CD4-positive, alpha-beta T cell treated with Interleukin-6 for 4 hours (primary cell): ENCODE measurements at regions not wholly inside any gene's neighbourhood (a gene's known extent, or its start where the extent isn't known, plus 50 kb on each side); places are given as distances from the start of the nearest gene placed in this dataset.

Source experiments
- DNase-seq: peaks from one replicate; pipeline ENCODE4 v3.0.0-alpha.2; 2020; ENCODE audit warnings: mixed read lengths

- no peak for DNase-seq
These were observed 88.0 kb downstream of the XCL2 start for GRCh38 chr1:168455764-168456163.

- no peak for DNase-seq
These were observed 89.5 kb downstream of the XCL2 start for GRCh38 chr1:168454211-168454815.

DNA sequence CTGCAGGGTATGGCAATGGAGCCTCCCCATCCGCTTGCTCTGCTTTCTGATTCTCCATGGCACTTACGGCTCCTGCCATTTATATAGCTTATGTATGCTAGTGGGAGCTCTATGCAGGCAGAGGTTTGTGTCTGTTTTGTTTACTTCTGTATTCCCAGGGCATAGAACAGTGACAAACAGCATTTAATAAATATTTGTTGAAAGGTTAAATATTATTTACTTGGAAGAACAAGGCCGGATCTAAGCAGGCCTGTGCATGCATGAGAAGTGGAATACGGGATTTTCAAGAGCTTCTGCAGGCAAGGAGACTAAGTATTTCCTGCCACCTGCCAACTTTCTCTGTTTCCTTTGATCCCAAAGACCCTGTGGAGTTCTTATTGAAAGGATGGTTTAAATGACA is 90.7 kb downstream of the XCL2 start:
- no peak for DNase-seq

- DNase-seq = no peak
These were observed 91.5 kb downstream of the XCL2 start for GRCh38 chr1:168452329-168452728.

GRCh38 chr1:168447871-168448270 is 95.9 kb downstream of the XCL2 start:
- no peak for DNase-seq

- no peak for DNase-seq
These were observed 97.7 kb downstream of the XCL2 start for GRCh38 chr1:168446081-168446480.

- DNase-seq = peak; percentile 44
These were observed 99.9 kb downstream of the XCL2 start for GRCh38 chr1:168443899-168444298.

DNA sequence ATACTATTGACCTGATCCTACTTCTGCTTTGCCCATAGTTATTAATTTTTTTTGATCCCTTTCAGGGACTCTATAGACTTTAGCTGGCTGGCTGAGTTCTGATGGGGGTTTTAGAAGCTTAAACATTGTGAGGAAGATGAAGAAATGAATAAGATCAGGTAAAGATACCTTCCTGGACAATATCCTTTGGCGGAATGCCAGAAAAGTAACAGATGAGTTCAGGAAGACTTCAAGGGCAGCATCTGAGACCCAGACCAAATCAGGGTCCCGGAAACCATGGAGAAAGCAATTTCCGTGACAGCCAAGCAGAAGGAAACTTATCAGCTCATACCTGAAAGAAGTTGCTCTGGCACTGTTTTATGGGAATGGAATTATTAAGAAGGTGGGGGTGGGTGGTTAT is 100.4 kb downstream of the XCL2 start:
- no peak for DNase-seq

DNA sequence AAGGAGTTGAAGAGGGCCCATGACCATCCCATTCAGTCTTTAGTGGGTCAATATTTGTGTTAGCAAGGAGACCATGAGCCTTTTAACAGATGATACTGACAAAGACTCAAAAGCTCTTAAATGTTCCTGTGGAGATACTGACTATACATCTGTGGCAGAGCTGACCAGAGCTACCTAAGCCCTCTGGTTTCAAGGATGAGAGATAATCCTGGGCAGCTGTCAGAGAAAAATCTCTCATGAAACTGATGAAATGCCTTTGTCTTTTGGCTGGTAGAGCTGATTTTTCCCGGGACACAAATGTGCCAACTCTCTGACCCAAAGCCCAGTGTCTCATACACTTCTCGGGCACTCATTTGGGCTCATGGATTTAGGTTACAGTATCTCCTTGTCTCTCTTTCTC is 100.9 kb downstream of the XCL2 start:
- DNase-seq = no peak

- no peak for DNase-seq
These were observed 102.1 kb downstream of the XCL2 start for GRCh38 chr1:168441745-168442144.

- DNase-seq = peak; percentile 86
These were observed 104.1 kb downstream of the XCL2 start for GRCh38 chr1:168439456-168440375.

DNA sequence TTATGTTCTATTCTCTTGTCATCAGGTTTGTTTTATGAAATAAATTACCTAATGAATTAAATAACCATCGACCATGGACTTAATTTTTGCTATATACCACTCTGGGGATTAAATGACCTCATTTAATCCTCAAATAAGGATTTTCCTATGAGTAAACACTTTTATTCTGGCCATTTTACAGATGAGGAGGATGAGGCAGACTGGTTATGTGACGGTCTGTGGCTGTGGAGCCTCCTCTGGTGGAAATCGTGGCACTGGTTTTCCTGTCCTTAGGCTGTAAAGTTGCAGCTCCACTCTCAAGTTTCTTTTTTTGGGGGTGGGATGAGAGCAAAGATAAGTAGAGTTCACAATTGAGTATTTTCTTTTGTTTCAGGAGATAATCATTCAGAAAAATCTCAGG is 105.2 kb downstream of the XCL2 start:
- DNase-seq = no peak

GRCh38 chr1:168437821-168438220 is 106.0 kb downstream of the XCL2 start:
- DNase-seq = no peak

DNA sequence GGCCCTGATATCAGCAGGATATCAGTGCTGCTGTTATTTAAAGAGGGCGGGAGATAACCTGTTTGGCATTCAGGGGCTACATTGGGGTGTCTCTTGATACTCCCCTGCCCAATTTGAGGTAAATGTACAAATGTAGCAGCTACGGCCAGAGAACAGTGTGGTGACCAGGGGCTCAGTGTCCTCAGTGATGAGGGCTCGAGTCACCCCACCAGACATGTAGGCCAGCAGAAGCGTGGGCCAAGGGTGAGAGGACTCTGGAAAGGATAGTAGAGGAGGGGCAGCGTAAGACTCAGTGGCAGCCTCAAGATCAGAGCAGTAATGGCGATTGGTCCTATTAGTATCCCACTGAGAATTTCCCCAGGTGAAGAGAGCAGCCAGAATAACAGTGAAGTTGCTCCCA is 108.4 kb downstream of the XCL2 start:
- no peak for DNase-seq

- DNase-seq = no peak
These were observed 110.6 kb downstream of the XCL2 start for GRCh38 chr1:168433238-168433637.

DNA sequence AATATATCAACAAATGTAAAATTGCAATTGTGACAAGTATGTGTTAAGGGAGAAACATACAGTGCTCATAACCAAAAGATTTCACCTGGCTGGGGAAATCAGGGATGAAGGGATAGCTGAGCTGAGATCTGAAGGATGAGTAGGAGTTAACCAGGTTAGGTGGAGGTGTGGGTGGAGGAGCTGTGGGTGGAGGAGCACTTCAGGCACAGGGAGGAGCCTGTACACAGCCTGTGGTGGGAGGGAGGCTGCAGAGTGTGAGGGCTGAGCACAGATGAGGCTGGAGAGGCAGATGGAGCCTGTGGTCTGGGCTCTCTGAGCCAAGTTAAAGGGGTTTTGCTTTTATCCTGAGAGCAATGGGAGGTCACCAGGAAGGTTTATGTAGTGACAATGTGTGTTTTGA is 111.9 kb downstream of the XCL2 start:
- DNase-seq = no peak

DNA sequence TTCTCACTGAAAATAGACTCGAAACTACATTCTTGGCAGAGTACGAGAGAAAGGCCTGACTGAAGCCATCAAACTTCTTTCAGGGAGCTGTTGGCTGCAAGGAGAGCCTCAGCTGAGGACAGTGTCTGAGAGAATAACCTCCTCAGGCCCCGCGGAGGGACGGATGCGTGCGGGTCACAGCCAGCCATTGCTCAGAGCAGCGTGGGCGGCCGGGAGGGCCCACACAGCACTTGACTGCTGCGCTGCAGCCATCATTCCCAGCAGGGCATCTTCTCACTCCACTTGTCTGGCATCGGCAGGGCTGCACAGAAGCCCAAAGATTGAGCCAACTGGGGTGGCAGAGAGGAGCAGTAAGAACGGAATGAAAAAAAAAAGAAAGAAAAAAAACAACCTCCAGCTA is 113.5 kb downstream of the XCL2 start:
- DNase-seq = no peak

DNA sequence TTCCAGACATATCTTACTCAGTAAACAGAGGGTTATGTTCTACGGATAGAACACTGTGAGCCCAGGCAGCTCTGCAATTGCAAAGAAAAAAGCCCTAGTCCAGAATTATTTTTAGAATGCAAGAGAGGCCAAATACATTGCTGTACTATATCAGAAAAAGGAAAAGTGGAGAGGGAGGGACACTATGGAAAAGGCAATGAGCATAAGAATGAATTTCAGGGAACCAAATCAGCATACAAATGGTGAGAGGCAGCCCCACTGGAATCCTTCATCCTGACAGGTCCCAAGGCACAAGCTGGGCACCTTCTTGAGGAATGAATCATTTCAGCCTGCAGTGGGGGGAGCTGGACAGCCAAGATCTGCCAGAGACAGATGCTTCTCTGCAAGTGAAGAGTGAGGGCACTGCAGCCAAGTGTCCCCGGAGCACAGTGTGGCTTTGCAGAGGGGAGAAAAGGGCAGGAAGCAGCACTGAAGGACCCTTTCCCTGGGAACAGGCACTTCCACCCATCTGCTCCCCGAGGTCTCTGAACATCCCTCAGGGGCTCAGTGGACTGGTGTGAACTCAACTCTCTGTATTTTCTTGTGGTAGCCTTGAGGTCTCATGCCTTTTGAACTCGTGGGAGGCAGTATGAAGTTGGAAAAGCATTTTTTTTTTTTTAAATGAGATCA is 115.6 kb downstream of the XCL2 start:
- DNase-seq = no peak

GRCh38 chr1:168427051-168427450 is 116.7 kb downstream of the XCL2 start:
- no peak for DNase-seq

GRCh38 chr1:168424281-168424680 is 119.5 kb downstream of the XCL2 start:
- no peak for DNase-seq

- DNase-seq = no peak
These were observed 121.5 kb downstream of the XCL2 start for GRCh38 chr1:168422203-168422847.

GRCh38 chr1:168421399-168422004 is 122.3 kb downstream of the XCL2 start:
- peak; percentile 42 for DNase-seq

DNA sequence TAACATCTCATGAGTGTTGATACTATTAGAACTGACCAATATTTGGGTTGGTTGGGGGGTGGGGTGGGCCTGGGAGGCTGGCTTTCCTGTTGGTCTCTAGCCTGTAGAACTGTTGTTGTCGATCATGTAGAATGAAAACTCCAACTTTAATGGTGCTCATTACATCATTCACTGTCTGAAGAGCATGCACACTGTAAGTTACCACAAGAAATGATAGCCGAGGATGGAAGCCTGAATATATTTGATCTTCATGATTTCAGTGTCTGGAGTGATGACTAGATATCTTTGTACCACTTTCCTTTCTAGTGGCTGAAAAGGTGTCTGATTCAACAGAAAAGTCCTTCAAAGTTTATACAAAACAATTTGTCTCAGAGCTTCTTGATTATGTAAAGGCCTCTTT is 123.6 kb downstream of the XCL2 start:
- no peak for DNase-seq
